HepG2 (cell line): ENCODE measurements at regions not wholly inside any gene's neighbourhood (a gene's known extent, or its start where the extent isn't known, plus 50 kb on each side); places are given as distances from the start of the nearest gene placed in this dataset.

Source experiments
- ATAC-seq: fragments of 200-7000 bp; cut with Tn5 transposase; 3 replicates; pipeline ENCODE4 v1.9.1; 2020; ENCODE audit warnings: mild to moderate bottlenecking, moderate library complexity
- BruUV-seq: library from RNA; stranded (reverse); fragments of 400-500 nt; replicated peaks from 2 replicates; lab custom pipeline; 2021; lab: Mats Ljungman, UMichigan
- CTCF ChIA-PET: fragments of 300-600 bp; formaldehyde crosslinking; extraction: SDS; loops from one replicate; lab custom pipeline; 2021; ENCODE audit warnings: low total read pairs, inconsistent platforms, low intra/inter-chr PET ratio; lab: Yijun Ruan, JAX
- POLR2A ChIA-PET: fragments of 350-600 bp; sonication (Branson Sonifier 250); formaldehyde crosslinking; loops from one replicate; lab custom pipeline; 2020; ENCODE audit warnings: antibody characterized with exemption, inconsistent platforms; lab: Yijun Ruan, JAX
- DNase-seq: peaks from one replicate; pipeline ENCODE4 v3.0.0-alpha.2; 2015; ENCODE audit warnings: low spot score
- FAIRE-seq: peaks from 3 replicates; lab custom pipeline; 2011; peaks lifted over from hg19 to GRCh38; lab: Jason Lieb, UNC
- H2AFZ ChIP-seq: one replicate; pipeline ENCODE4 v1.6.1; 2011; ENCODE audit warnings: low read length, inconsistent platforms
- H3K27ac ChIP-seq: fragments of 300-600 bp; 3 replicates; pipeline ENCODE4 v1.8.0; 2011; ENCODE audit warnings: mixed run types, mild to moderate bottlenecking, mixed read lengths, low read length, inconsistent platforms; ENCODE audit not compliant: insufficient read depth; ENCODE audit errors: extremely low read length
- H3K27me3 ChIP-seq, 2 experiments: fragments of 200-600 bp in 1 of 2; 2 replicates in 1 of 2; 3 replicates in 1 of 2; pipeline versions ENCODE4 v1.6.0 to v1.8.0; 2011; ENCODE audit warnings: low read length in 2 of 2, mild to moderate bottlenecking in 2 of 2, moderate library complexity in 2 of 2, inconsistent platforms in 1 of 2; ENCODE audit not compliant: insufficient read depth in 2 of 2, control insufficient read depth in 1 of 2
- H3K36me3 ChIP-seq, 2 experiments: fragments of 200-600 bp in 1 of 2; replicated peaks in 1 of 2; 2 replicates in 1 of 2; 3 replicates in 1 of 2; pipeline versions ENCODE4 v1.5.1 to v1.8.0; 2011; ENCODE audit warnings: low read length in 2 of 2, inconsistent platforms in 1 of 2; ENCODE audit not compliant: insufficient read depth in 2 of 2, control insufficient read depth in 1 of 2
- H3K4me1 ChIP-seq: 2 replicates; pipeline ENCODE4 v1.5.1; 2012; ENCODE audit warnings: low read length, inconsistent platforms; ENCODE audit not compliant: insufficient read depth
- H3K4me2 ChIP-seq: 2 replicates; pipeline ENCODE4 v1.6.0; 2011; ENCODE audit warnings: low read depth, low read length, inconsistent platforms
- H3K4me3 ChIP-seq, 3 experiments: fragments of 200-600 bp in 1 of 3; sonication (generic), shearing (Covaris generic) in 1 of 3; replicated peaks in 1 of 3; 2 replicates each; pipeline ENCODE4 v1.5.1; 2011 to 2016; ENCODE audit warnings: low read length in 3 of 3, inconsistent platforms in 2 of 3, low read depth in 2 of 3, mild to moderate bottlenecking in 2 of 3, control low read depth in 1 of 3, mixed read lengths in 1 of 3; ENCODE audit not compliant: insufficient read depth in 1 of 3
- H3K79me2 ChIP-seq: one replicate; pipeline ENCODE4 v1.6.1; 2011; ENCODE audit warnings: low read length, inconsistent platforms; ENCODE audit not compliant: insufficient read depth
- H3K9ac ChIP-seq: 2 replicates; pipeline ENCODE4 v1.6.0; 2011; ENCODE audit warnings: mild to moderate bottlenecking, low read depth, low read length, inconsistent platforms; ENCODE audit not compliant: insufficient read depth
- H3K9me3 ChIP-seq: 2 replicates; pipeline ENCODE4 v1.5.1; 2012; ENCODE audit warnings: mild to moderate bottlenecking, low read length
- H4K20me1 ChIP-seq: 2 replicates; pipeline ENCODE4 v1.6.0; 2011; ENCODE audit warnings: inconsistent platforms, mild to moderate bottlenecking, low read length, moderate library complexity; ENCODE audit not compliant: insufficient read depth
- CHD2 ChIP-seq: IDR thresholded peaks from 2 replicates; pipeline ENCODE4 v1.6.1; 2011; ENCODE audit warnings: low read depth, low read length, improper control_type of control experiment
- DNMT1 ChIP-seq: sonication (generic); formaldehyde crosslinking; IDR thresholded peaks from 2 replicates; pipeline ENCODE4 v1.5.1; 2020; ENCODE audit warnings: mild to moderate bottlenecking, missing genetic modification reagents
- GFI1 ChIP-seq: sonication (generic); formaldehyde crosslinking; IDR thresholded peaks from 2 replicates; pipeline ENCODE4 v1.5.0; 2020; ENCODE audit warnings: missing genetic modification reagents, mild to moderate bottlenecking, borderline replicate concordance
- HNRNPLL ChIP-seq: fragments of 200-400 bp; formaldehyde crosslinking; IDR thresholded peaks from 2 replicates; pipeline ENCODE4 v1.6.1; 2017; ENCODE audit warnings: mild to moderate bottlenecking, low read depth, low read length; ENCODE audit not compliant: poor library complexity, severe bottlenecking
- SMC3 ChIP-seq: IDR thresholded peaks from 2 replicates; pipeline ENCODE4 v1.6.1; 2011; ENCODE audit warnings: low read length, improper control_type of control experiment
- TCF7L2 ChIP-seq: IDR thresholded peaks from 2 replicates; pipeline ENCODE4 v1.6.1; 2011; ENCODE audit warnings: mild to moderate bottlenecking, low read depth, low read length, moderate library complexity
- YY1 ChIP-seq: IDR thresholded peaks from 2 replicates; pipeline ENCODE4 v1.6.1; 2011; ENCODE audit warnings: low read length, low read depth, moderate library complexity, mild to moderate bottlenecking; ENCODE audit not compliant: insufficient read depth, insufficient replicate concordance
- ZBTB38 ChIP-seq: sonication (generic); formaldehyde crosslinking; IDR thresholded peaks from 2 replicates; pipeline ENCODE4 v1.5.1; 2020; ENCODE audit warnings: mild to moderate bottlenecking, missing genetic modification reagents
- ZFP62 ChIP-seq: sonication (generic); formaldehyde crosslinking; IDR thresholded peaks from 2 replicates; pipeline ENCODE4 v1.4.0; 2020; ENCODE audit warnings: missing genetic modification reagents
- ZFP90 ChIP-seq: sonication (generic); formaldehyde crosslinking; IDR thresholded peaks from 2 replicates; pipeline ENCODE4 v1.8.0; 2022; ENCODE audit warnings: missing genetic modification reagents, mild to moderate bottlenecking, inconsistent platforms, borderline replicate concordance
- ZNF510 ChIP-seq: sonication (generic); formaldehyde crosslinking; IDR thresholded peaks from 2 replicates; pipeline ENCODE4 v1.4.0; 2020; ENCODE audit warnings: low read depth, mild to moderate bottlenecking, missing genetic modification reagents
- ZNF788 ChIP-seq: sonication (generic); formaldehyde crosslinking; IDR thresholded peaks from 2 replicates; pipeline ENCODE4 v1.5.0; 2020; ENCODE audit warnings: mild to moderate bottlenecking, missing genetic modification reagents, borderline replicate concordance
- WGBS: methylation state at CpG from one replicate; pipeline ENCODE4 v1.1.6; 2017; ENCODE audit warnings: low lambda C conversion rate; 5-methylcytosine and 5-hydroxymethylcytosine counted together
- in situ Hi-C: cut with HindIII; loops from 2 replicates; pipeline ENCODE4 v1.10.0; 2017; ENCODE audit warnings: low pct_unique_long_range_greater_than_20kb; ENCODE audit not compliant: extremely low pct_ligation_motif_present
- intact Hi-C: fragments of 100-400 bp; cut with micrococcal nuclease; formaldehyde crosslinking; loops from one replicate; pipeline ENCODE4 v1.10.0; 2022; ENCODE audit not compliant: unreplicated experiment
- TF ChIP-seq, protein P1 (sequence below): sonication (generic); formaldehyde crosslinking; IDR thresholded peaks from 2 replicates; pipeline ENCODE4 v1.8.0; 2022; ENCODE audit warnings: mild to moderate bottlenecking, missing genetic modification reagents; ENCODE audit not compliant: insufficient replicate concordance

DNA sequence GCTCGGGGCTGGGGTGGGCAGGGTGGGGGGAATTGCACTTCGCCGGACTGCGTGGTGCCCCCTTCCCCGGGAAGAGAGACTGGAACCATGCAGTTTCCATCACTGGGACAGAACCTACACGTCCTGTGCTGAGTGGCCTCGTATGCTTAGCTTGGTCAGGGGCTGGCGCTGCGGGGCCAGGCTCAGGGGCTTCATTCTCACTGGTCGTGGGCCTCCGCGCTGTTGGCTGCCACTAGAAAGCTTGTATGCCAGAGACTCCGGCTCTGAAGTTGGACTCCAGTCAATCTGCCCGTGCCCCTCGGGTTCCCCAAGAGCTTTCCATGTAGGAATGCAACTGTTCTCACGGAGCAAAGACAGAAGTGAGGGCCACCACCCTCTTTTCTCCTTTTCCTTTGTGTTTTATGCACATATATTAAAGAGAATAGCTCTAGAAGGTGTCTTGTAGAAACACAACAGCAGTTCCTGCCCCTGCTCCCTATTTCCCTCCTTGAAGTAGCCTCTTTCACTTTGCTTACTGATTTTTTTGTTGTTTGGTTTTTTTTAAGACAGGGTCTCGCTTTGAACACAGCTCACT is 64.0 kb upstream of the YWHAQ start:
- intact Hi-C loops: no loop called here
- no peak overlapping the region for H3K9ac ChIP-seq
- in situ Hi-C loops: no loop called here
- no TSS peak for BruUV-seq
- H3K9me3 ChIP-seq: no peaks in the 10 kb centered on the region
- ChIA-PET POLR2A (no interaction called here), CTCF (no interaction called here)
- H3K79me2 ChIP-seq: no peaks in the 10 kb centered on the region
- no peaks in the 10 kb centered on the region for H3K36me3 ChIP-seq
- 62% methylated on average over 12 of the region's 17 CpGs for WGBS
- TF ChIP-seq ZNF788 (CRISPR knock-in tag): no peak
- no peak for TF ChIP-seq DNMT1 (CRISPR knock-in tag)
- no peak for TF ChIP-seq GFI1 (CRISPR knock-in tag)
- no peak for TF ChIP-seq CHD2
- no peak for TF ChIP-seq SMC3
- no peak for TF ChIP-seq ZFP90 (CRISPR knock-in tag)
- no peak for TF ChIP-seq ZFP62
- TF ChIP-seq ZNF510 (CRISPR knock-in tag): no peak
- TF ChIP-seq HNRNPLL: no peak
- no peak for TF ChIP-seq YY1
- TF ChIP-seq TCF7L2: no peak
- no peak for TF ChIP-seq ZBTB38 (CRISPR knock-in tag)
- TF ChIP-seq, protein P1, sequence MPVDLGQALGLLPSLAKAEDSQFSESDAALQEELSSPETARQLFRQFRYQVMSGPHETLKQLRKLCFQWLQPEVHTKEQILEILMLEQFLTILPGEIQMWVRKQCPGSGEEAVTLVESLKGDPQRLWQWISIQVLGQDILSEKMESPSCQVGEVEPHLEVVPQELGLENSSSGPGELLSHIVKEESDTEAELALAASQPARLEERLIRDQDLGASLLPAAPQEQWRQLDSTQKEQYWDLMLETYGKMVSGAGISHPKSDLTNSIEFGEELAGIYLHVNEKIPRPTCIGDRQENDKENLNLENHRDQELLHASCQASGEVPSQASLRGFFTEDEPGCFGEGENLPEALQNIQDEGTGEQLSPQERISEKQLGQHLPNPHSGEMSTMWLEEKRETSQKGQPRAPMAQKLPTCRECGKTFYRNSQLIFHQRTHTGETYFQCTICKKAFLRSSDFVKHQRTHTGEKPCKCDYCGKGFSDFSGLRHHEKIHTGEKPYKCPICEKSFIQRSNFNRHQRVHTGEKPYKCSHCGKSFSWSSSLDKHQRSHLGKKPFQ (CRISPR knock-in tag): no peak
- H2AFZ ChIP-seq: no peak overlapping the region
- FAIRE-seq (no peak), ATAC-seq (no peak), DNase-seq (no peak)
- H3K4me2 ChIP-seq: no peak overlapping the region
- H4K20me1 ChIP-seq: no peaks in the 10 kb centered on the region
- no peak overlapping the region for H3K27ac ChIP-seq
- no peak overlapping the region for H3K4me3 ChIP-seq
- H3K27me3 ChIP-seq: peaks cover 2 to 25% of the 10 kb centered on the region in 2 experiments; a peak in 3 of 5 replicates
- H3K4me1 ChIP-seq: peaks cover 11% of the 10 kb centered on the region
